Fibroblast of pulmonary artery (primary cell): ENCODE measurements at regions not wholly inside any gene's neighbourhood (a gene's known extent, or its start where the extent isn't known, plus 50 kb on each side); places are given as distances from the start of the nearest gene placed in this dataset.

Experiments
- DNase-seq: peaks from one replicate; pipeline ENCODE4 v3.0.0-alpha.2; 2010; ENCODE audit warnings: low read depth
- H3K4me3 ChIP-seq: replicated peaks from 2 replicates; pipeline ENCODE4 v1.5.1; 2011; ENCODE audit warnings: low read depth, mild to moderate bottlenecking, control low read depth, low read length, moderate library complexity
- TF ChIP-seq, protein P1 (sequence below): IDR thresholded peaks from 2 replicates; pipeline ENCODE4 v1.5.1; 2011; ENCODE audit warnings: mild to moderate bottlenecking, control low read depth, low read length, inconsistent platforms; ENCODE audit errors: missing control alignments

GRCh38 chr12:61652265-61652664 is 607.9 kb upstream of the USP15 start:
- TF ChIP-seq, protein P1, sequence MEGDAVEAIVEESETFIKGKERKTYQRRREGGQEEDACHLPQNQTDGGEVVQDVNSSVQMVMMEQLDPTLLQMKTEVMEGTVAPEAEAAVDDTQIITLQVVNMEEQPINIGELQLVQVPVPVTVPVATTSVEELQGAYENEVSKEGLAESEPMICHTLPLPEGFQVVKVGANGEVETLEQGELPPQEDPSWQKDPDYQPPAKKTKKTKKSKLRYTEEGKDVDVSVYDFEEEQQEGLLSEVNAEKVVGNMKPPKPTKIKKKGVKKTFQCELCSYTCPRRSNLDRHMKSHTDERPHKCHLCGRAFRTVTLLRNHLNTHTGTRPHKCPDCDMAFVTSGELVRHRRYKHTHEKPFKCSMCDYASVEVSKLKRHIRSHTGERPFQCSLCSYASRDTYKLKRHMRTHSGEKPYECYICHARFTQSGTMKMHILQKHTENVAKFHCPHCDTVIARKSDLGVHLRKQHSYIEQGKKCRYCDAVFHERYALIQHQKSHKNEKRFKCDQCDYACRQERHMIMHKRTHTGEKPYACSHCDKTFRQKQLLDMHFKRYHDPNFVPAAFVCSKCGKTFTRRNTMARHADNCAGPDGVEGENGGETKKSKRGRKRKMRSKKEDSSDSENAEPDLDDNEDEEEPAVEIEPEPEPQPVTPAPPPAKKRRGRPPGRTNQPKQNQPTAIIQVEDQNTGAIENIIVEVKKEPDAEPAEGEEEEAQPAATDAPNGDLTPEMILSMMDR = no peak
- DNase-seq = no peak
- no peak overlapping the region for H3K4me3 ChIP-seq

DNA sequence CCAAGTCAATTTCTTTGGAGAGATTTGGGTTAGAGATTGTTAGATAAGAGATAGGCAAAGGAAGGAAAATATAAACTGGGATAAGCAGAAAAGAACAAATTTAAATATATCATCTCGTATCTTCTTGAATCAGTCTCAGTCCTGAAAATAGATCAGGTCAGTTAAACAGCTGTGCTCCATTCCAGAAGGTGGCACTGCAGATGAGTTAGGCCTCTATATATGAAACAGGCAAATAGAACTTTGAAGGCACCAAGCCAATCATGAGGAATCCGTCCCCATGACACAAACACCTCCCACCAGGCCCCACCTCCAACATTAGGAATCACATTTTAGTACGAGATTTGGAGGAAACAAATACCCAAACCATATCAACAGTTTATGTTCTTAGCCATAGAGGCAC is 605.5 kb upstream of the USP15 start:
- TF ChIP-seq, protein P1 = no peak
- no peak for DNase-seq
- no peak overlapping the region for H3K4me3 ChIP-seq

- no peak for DNase-seq
- TF ChIP-seq, protein P1 = no peak
- H3K4me3 ChIP-seq = no peak overlapping the region
Observed at GRCh38 chr12:61655241-61655640, 605.0 kb upstream of the USP15 start.

DNA sequence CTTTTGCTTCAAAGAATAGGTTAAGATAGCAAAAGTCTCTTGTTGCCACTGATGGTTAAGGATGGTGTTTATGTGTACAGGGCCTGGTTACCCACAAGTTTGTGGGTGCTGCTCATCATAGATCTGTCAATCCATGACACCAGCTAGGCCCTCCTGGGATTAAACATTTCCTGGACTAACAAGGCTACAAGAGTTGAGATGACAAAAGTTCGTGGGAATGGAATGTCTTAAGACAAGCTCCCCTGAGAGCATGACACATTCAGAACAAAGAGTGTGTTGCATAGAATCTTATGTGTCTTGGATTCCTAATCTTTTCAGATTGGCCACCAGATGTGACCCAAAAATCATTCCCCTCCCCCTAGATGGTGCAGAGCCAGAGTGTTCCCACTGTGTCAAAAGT is 592.5 kb upstream of the USP15 start:
- DNase-seq = no peak
- H3K4me3 ChIP-seq = no peak overlapping the region
- TF ChIP-seq, protein P1 = no peak

GRCh38 chr12:61676520-61676919 is 583.7 kb upstream of the USP15 start:
- DNase-seq = no peak
- TF ChIP-seq, protein P1 = no peak
- no peak overlapping the region for H3K4me3 ChIP-seq

DNA sequence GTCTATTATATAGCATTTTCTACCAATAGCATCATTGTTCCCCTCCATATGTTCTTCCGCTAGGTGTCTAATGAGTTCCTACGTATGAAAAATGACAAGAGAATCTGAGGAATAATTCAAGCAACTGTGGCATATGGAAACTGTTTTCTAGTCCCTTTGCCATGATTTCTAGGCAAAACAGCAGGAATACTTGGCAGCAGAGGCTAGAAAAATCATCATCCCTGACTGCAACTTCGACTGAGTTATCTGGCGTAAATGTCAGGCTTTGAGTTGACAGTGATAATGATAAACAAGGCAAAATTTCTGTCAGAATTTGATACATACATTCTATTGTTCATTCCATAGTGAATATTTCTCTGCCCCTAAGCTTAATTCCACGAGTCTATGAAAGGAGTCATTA is 572.8 kb upstream of the USP15 start:
- no peak overlapping the region for H3K4me3 ChIP-seq
- DNase-seq = no peak
- TF ChIP-seq, protein P1 = no peak

DNA sequence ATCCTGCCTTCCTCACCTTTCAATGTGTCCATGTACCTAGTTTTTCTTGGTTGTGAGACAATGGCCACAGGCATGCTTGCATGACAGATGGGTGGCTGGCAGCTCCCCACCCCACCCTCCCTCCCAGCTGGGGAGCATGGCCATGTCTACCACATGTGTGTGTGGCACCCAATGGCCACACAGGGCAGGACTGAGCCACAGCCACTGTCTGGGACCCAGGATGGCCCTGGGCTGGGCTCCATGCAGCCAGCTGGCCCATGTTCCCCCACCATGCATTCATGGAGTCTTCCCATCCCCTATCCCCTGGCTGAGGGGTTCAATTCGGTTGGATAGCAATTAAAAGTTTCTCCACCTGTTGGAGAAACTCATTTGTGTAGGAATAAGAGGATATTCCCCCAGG is 566.0 kb upstream of the USP15 start:
- DNase-seq = no peak
- no peak overlapping the region for H3K4me3 ChIP-seq
- TF ChIP-seq, protein P1 = no peak
